Uterus (tissue), 3 donors: ENCODE measurements at regions not wholly inside any gene's neighbourhood (a gene's known extent, or its start where the extent isn't known, plus 50 kb on each side); places are given as distances from the start of the nearest gene placed in this dataset.
"Not testable (repeated sequence)": the region's sequence is repeated elsewhere in the genome, so short reads cannot be mapped to it uniquely, and the experiment has no call there.

ENCODE experiments used
- DNase-seq, 2 donors: peaks; one replicate each; pipeline ENCODE4 v3.0.0-alpha.2; 2019 to 2020
- H3K27ac ChIP-seq, 2 donors: fragments of 200-600 bp; sonication (generic); 1 replicate in 1 of 2; 2 replicates in 1 of 2; pipeline ENCODE4 v1.5.1; 2016 to 2018
- H3K27me3 ChIP-seq, 2 donors: fragments of 200-600 bp; sonication (generic); one replicate each; pipeline ENCODE4 v1.5.1; 2018 to 2019; ENCODE audit warnings: control low read depth in 1 of 2
- H3K36me3 ChIP-seq, 2 donors: fragments of 200-600 bp; sonication (generic); one replicate each; pipeline ENCODE4 v1.5.1; 2019; ENCODE audit warnings: control low read depth in 1 of 2
- H3K4me1 ChIP-seq, 2 donors: fragments of 200-600 bp; sonication (generic); one replicate each; pipeline ENCODE4 v1.5.1; 2018 to 2019; ENCODE audit warnings: control low read depth in 1 of 2
- H3K4me3 ChIP-seq, 2 donors: fragments of 200-600 bp; sonication (generic); 1 replicate in 1 of 2; 2 replicates in 1 of 2; pipeline ENCODE4 v1.5.1; 2018 to 2019; ENCODE audit warnings: mild to moderate bottlenecking in 1 of 2
- H3K9me3 ChIP-seq, 2 donors: fragments of 200-600 bp; sonication (generic); one replicate each; pipeline ENCODE4 v1.5.1; 2019; ENCODE audit warnings: control low read depth in 1 of 2
- CTCF ChIP-seq, 4 experiments: fragments of 200-600 bp in 2 of 4; fragments of 450-650 bp in 2 of 4; sonication (generic) in 2 of 4; IDR thresholded peaks; one replicate each; pipeline ENCODE4 v1.5.1; 2016 to 2019; ENCODE audit warnings: antibody characterized with exemption in 4 of 4, mild to moderate bottlenecking in 2 of 4, moderate library complexity in 1 of 4
- POLR2A ChIP-seq, 2 donors: fragments of 450-650 bp; IDR thresholded peaks; one replicate each; pipeline ENCODE4 v1.6.1; 2016; ENCODE audit warnings: antibody characterized with exemption in 2 of 2, mild to moderate bottlenecking in 1 of 2, moderate library complexity in 1 of 2
- intact Hi-C: fragments of 100-400 bp; cut with DNase I; formaldehyde crosslinking; loops from one replicate; pipeline ENCODE4 v1.15.1; 2023; ENCODE audit warnings: low total_unique reads
- donor health status: DM: yes; HTN: yes; CAD: no.

DNA sequence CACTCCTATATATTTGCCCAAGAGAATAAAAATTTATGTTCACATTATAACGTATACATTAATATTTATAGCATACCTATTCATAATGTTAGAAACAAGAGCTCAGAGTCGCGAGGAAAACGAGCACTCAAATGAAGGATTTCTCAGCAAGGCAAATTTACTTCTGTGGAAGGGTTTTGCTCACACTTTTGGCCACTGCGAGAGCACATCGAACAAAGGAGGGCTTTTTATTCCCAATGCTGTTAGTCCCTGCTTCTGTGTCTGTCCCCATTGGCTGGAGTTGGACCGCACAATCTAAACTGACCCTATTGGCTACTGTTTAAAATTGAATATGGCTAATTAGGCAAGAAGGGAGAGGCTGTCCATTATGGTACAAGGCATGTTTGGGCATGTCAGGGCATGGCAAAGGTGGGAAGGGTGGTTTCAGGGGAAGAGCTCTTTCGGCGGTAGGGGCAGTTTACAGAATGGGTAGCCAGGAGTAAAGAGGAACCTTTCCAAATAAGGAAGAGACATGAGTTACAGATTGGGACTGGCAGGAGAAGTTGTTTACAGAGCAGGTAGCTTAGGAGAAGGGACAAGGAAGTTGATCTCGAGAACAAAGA is 702.9 kb downstream of the TRHDE start:
- H3K4me3 ChIP-seq: no peak overlapping the region
- H3K27me3 ChIP-seq: no peaks in the 10 kb centered on the region
- H3K4me1 ChIP-seq: no peaks in the 10 kb centered on the region
- TF ChIP-seq POLR2A (IDR thresholded peaks at IDR 0.05) (no peak), CTCF (IDR thresholded peaks at IDR 0.05) (no peak)
- intact Hi-C loops: no loop called here
- H3K27ac ChIP-seq: no peak overlapping the region
- H3K36me3 ChIP-seq: no peaks in the 10 kb centered on the region
- H3K9me3 ChIP-seq: no peaks in the 10 kb centered on the region
- DNase-seq: no peak

DNA sequence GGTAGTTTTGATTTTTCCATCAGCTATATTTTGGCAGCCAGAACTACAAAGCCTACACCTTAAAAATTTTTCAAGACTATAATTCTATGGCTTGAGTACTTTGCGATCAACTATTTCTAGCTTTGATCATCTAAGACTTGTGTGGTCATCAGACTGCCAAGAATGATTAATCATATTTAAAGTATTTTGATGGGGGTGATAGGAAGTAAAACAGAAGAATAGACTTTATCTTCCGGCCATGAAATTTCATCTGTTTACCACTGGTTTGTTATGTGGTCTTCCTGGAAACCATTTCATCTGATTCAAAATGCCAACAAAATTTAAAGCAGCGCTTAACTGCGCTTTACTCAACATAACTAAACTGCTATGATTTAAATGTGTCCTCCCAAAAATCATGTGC is 706.8 kb downstream of the TRHDE start:
- TF ChIP-seq POLR2A (IDR thresholded peaks at IDR 0.05): no peak
- no peak for TF ChIP-seq CTCF (IDR thresholded peaks at IDR 0.05)
- intact Hi-C loops: no loop called here
- no peaks in the 10 kb centered on the region for H3K9me3 ChIP-seq
- H3K36me3 ChIP-seq: no peaks in the 10 kb centered on the region
- no peaks in the 10 kb centered on the region for H3K27me3 ChIP-seq
- H3K27ac ChIP-seq: no peak overlapping the region
- H3K4me1 ChIP-seq: no peaks in the 10 kb centered on the region
- no peak for DNase-seq
- no peak overlapping the region for H3K4me3 ChIP-seq

DNA sequence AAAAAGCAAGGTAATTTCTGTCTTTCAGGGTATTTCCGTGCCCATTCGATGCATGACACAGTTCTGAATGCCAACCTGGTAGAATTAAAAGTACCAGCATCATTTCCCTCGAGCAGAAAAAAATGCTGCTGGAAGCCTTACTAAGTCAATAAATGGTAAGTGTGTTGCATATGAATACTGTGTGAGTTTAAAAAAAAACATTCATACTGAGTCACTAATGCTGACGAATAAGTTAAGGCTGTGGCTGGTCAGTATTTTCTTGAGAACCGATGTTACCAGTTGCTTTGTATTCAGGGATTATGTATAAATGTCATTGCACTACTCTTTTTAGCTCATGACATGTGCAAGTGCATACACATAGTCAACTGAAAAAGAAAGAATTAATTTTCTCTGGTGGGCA is 710.2 kb downstream of the TRHDE start:
- no peak overlapping the region for H3K27ac ChIP-seq
- no peaks in the 10 kb centered on the region for H3K4me1 ChIP-seq
- H3K36me3 ChIP-seq: no peaks in the 10 kb centered on the region
- H3K9me3 ChIP-seq: no peaks in the 10 kb centered on the region
- DNase-seq: no peak
- no peak overlapping the region for H3K4me3 ChIP-seq
- H3K27me3 ChIP-seq: no peaks in the 10 kb centered on the region
- intact Hi-C loops: no loop called here
- TF ChIP-seq CTCF (IDR thresholded peaks at IDR 0.05) (no peak), POLR2A (IDR thresholded peaks at IDR 0.05) (no peak)

- no peak overlapping the region for H3K27ac ChIP-seq
- intact Hi-C loops: no loop called here
- no peaks in the 10 kb centered on the region for H3K4me1 ChIP-seq
- no peak overlapping the region for H3K4me3 ChIP-seq
- DNase-seq: no peak
- H3K27me3 ChIP-seq: no peaks in the 10 kb centered on the region
- TF ChIP-seq POLR2A (IDR thresholded peaks at IDR 0.05): no peak
- no peak for TF ChIP-seq CTCF (IDR thresholded peaks at IDR 0.05)
- H3K36me3 ChIP-seq: no peaks in the 10 kb centered on the region
- H3K9me3 ChIP-seq: no peaks in the 10 kb centered on the region
Observed at GRCh38 chr12:72986963-72987362, 714.8 kb downstream of the TRHDE start.

GRCh38 chr12:72989458-72989947 is 717.3 kb downstream of the TRHDE start:
- no peak overlapping the region for H3K27ac ChIP-seq
- no peaks in the 10 kb centered on the region for H3K4me1 ChIP-seq
- H3K4me3 ChIP-seq: no peak overlapping the region
- DNase-seq: no peak
- intact Hi-C loops: no loop called here
- TF ChIP-seq CTCF (IDR thresholded peaks at IDR 0.05) (no peak), POLR2A (IDR thresholded peaks at IDR 0.05) (no peak)
- no peaks in the 10 kb centered on the region for H3K36me3 ChIP-seq
- H3K27me3 ChIP-seq: no peaks in the 10 kb centered on the region
- H3K9me3 ChIP-seq: no peaks in the 10 kb centered on the region

GRCh38 chr12:72995029-72995428 is 722.9 kb downstream of the TRHDE start:
- H3K9me3 ChIP-seq, H3K4me3 ChIP-seq, H3K36me3 ChIP-seq, H3K4me1 ChIP-seq, intact Hi-C loops, H3K27me3 ChIP-seq, DNase-seq, H3K27ac ChIP-seq: not testable (repeated sequence)
